ENCODE measurements at regions not wholly inside any gene's neighbourhood (a gene's known extent, or its start where the extent isn't known, plus 50 kb on each side); places are given as distances from the start of the nearest gene placed in this dataset.

DNA sequence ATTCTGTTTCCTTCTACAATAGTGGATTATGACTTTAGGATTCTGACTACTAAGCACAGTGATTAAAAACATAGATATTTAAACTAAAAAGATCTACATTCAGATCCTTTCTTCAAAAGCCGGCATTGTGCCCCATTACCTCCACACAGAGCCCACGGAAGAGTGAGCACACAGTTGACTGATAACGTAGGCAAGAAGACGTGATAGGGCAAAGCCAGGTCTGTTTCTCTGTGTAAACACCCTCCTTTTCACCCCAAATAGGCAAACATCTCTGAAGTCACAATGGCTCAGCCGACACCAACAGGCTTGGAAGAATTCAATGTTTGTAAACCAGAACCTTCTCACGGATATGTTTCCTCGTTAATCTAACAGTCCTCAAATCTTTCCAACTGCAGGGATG lies 302.9 kb downstream of the CMPK2 start:
- TF ChIP-seq, protein P1, sequence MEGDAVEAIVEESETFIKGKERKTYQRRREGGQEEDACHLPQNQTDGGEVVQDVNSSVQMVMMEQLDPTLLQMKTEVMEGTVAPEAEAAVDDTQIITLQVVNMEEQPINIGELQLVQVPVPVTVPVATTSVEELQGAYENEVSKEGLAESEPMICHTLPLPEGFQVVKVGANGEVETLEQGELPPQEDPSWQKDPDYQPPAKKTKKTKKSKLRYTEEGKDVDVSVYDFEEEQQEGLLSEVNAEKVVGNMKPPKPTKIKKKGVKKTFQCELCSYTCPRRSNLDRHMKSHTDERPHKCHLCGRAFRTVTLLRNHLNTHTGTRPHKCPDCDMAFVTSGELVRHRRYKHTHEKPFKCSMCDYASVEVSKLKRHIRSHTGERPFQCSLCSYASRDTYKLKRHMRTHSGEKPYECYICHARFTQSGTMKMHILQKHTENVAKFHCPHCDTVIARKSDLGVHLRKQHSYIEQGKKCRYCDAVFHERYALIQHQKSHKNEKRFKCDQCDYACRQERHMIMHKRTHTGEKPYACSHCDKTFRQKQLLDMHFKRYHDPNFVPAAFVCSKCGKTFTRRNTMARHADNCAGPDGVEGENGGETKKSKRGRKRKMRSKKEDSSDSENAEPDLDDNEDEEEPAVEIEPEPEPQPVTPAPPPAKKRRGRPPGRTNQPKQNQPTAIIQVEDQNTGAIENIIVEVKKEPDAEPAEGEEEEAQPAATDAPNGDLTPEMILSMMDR (conservative IDR thresholded peaks at IDR 0.05; ENCODE audit: low read depth, low read length) = no peak
- no peak for TF ChIP-seq EZH2 (IDR thresholded peaks at IDR 0.05; ENCODE audit: low read length, unreplicated experiment)
